ENCODE measurements at regions not wholly inside any gene's neighbourhood (a gene's known extent, or its start where the extent isn't known, plus 50 kb on each side); places are given as distances from the start of the nearest gene placed in this dataset.

DNA sequence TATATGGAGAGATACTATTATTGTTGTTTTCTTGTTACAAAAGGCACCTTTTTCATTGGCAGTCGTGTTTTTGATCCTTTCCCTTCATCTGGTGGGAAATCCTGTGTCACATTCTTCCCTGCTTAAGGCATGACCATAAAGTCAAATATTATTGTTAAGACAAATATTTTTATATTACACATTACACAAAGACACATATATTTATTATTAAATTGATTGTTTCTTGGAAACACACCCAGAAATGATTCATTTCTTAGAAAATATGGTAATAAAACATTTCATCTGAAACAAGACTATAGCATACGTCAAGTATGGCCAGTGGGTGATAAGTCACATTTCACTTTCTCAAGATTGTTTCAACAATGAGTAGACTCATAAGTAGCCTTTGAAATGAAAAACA lies 77.3 kb downstream of the KCTD12 start:
- TF ChIP-seq, protein P1, sequence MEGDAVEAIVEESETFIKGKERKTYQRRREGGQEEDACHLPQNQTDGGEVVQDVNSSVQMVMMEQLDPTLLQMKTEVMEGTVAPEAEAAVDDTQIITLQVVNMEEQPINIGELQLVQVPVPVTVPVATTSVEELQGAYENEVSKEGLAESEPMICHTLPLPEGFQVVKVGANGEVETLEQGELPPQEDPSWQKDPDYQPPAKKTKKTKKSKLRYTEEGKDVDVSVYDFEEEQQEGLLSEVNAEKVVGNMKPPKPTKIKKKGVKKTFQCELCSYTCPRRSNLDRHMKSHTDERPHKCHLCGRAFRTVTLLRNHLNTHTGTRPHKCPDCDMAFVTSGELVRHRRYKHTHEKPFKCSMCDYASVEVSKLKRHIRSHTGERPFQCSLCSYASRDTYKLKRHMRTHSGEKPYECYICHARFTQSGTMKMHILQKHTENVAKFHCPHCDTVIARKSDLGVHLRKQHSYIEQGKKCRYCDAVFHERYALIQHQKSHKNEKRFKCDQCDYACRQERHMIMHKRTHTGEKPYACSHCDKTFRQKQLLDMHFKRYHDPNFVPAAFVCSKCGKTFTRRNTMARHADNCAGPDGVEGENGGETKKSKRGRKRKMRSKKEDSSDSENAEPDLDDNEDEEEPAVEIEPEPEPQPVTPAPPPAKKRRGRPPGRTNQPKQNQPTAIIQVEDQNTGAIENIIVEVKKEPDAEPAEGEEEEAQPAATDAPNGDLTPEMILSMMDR (conservative IDR thresholded peaks at IDR 0.05; ENCODE audit: low read depth, low read length) = no peak
- no peak overlapping the region for H3K4me3 ChIP-seq (ENCODE audit: low read length)
- DNase-seq (ENCODE audit: low read depth) = no peak

DNA sequence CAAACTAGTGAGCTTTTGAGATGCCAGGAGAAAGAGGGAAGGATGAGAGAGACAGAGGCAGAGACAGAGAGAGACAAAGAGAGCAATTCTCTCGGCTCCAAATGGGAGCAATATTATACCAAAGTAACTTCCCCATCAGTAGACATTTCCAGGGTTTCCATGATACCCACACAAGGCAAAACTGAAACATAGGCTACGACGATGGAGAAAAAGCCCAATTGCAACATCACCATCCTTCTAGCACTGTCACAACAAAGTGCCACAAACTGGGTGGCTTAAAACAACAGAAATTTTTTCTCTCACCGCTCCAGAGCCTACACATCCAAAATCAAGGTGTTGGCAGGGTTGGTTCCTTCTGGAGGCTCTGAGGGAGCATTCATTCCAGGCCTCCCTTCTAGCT lies 81.4 kb downstream of the KCTD12 start:
- DNase-seq (ENCODE audit: low read depth) = no peak
- TF ChIP-seq, protein P1 (conservative IDR thresholded peaks at IDR 0.05; ENCODE audit: low read depth, low read length) = no peak
- H3K4me3 ChIP-seq (ENCODE audit: low read length) = no peak overlapping the region

- TF ChIP-seq, protein P1 (conservative IDR thresholded peaks at IDR 0.05; ENCODE audit: low read depth, low read length) = no peak
- no peak for DNase-seq (ENCODE audit: low read depth)
Observed at GRCh38 chr13:76803831-76804230, 82.4 kb downstream of the KCTD12 start.

GRCh38 chr13:76800943-76801342 lies 85.3 kb downstream of the KCTD12 start:
- H3K4me3 ChIP-seq (ENCODE audit: low read length) = no peak overlapping the region
- no peak for DNase-seq (ENCODE audit: low read depth)
- TF ChIP-seq, protein P1 (conservative IDR thresholded peaks at IDR 0.05; ENCODE audit: low read depth, low read length) = no peak

More at GRCh38 chr13:76803831-76804230, 82.4 kb downstream of the KCTD12 start:
- H3K4me3 ChIP-seq (ENCODE audit: low read length) = no peak overlapping the region

- no peak overlapping the region for H3K4me3 ChIP-seq (ENCODE audit: low read length)
- TF ChIP-seq, protein P1 (conservative IDR thresholded peaks at IDR 0.05; ENCODE audit: low read depth, low read length) = no peak
- peak; percentile 18 for DNase-seq (ENCODE audit: low read depth)
Observed at GRCh38 chr13:76799696-76800095, 86.5 kb downstream of the KCTD12 start.

GRCh38 chr13:76798037-76798436 lies 88.2 kb downstream of the KCTD12 start:
- TF ChIP-seq, protein P1 (conservative IDR thresholded peaks at IDR 0.05; ENCODE audit: low read depth, low read length) = no peak
- no peak for DNase-seq (ENCODE audit: low read depth)

DNA sequence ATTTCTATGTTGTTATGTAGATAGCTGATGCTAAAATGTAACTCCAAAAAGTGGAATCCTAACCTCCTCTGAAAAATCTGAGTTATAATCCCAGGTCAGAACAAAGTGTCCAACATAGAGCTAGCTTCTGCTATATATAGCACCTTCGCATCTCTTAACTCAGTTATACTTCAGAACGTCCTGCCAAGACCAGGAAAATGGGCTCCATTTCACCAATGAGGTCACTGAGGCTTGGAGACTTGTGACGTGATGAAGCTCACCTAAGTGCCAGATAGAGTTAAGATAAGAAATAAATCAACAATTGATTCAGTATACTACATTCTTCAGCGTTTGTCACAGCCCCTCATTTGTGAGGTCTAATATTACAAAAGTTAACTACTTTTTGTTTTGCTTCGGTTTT lies 88.8 kb downstream of the KCTD12 start:
- no peak for DNase-seq (ENCODE audit: low read depth)
- H3K4me3 ChIP-seq (ENCODE audit: low read length) = no peak overlapping the region
- TF ChIP-seq, protein P1 (conservative IDR thresholded peaks at IDR 0.05; ENCODE audit: low read depth, low read length) = no peak

More at GRCh38 chr13:76798037-76798436, 88.2 kb downstream of the KCTD12 start:
- no peak overlapping the region for H3K4me3 ChIP-seq (ENCODE audit: low read length)
